ENCODE measurements at regions not wholly inside any gene's neighbourhood (a gene's known extent, or its start where the extent isn't known, plus 50 kb on each side); places are given as distances from the start of the nearest gene placed in this dataset.

- DNase-seq = no peak
Observed at GRCh38 chr14:76974365-76974764, 54.1 kb downstream of the IRF2BPL start.

DNA sequence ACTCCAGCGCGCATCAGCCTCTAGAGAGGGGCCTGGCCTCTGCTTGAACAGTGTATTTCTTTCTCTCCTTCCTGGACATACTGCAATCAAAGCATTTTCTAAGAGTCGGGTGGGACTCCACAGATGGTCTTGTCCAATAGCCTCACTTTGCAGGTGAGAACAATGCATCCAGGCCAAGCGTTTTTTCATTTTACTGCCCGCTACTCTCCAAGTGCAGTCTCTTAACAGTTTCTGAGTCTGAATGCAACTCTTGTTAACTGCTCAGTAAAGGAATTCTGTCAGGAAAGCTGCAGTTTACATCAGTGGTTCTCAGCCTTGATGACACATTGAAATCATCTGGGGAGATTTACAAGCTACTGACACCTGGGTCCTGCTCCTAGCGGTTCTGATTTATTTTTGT lies 57.0 kb downstream of the IRF2BPL start:
- DNase-seq = no peak

DNA sequence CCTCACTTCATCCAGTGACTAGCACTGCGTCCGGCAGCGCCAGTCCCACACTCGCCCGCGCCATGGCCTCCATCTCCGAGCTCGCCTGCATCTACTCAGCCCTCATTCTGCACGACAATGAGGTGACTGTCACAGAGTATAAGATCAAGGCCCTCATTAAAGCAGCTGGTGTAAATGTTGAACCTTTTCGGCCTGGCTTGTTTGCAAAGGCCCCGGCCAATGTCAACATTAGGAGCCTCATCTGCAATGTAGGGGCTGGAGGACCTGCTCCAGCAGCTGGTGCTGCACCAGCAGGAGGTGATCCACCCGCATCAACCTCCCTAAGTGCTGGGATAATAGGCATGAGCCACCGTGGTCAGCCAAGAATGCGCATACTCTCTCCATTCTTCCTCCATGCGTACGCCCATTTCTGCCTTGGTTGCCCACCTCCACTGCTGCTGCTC lies 59.9 kb downstream of the IRF2BPL start:
- DNase-seq = no peak

GRCh38 chr14:76967788-76968187 lies 60.7 kb downstream of the IRF2BPL start:
- no peak for DNase-seq

DNA sequence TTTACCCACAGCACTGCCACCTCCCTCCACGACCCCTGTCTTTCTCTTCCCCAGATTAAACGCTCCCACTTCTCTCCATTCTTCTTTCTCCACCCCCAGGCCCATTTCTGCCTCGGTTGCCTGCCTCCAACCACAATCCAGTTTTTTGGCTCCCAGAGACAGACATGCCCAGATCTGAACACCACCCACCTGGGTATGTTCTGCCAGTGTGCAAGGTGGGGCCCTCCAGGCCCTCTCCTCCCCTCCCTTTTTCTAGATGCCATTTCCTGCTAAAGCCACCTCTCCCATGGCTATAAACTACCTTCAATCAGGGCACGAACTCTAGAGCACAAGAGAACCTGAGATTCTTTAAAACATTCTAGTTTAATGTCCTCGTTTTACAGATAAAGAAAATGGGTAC lies 63.3 kb downstream of the IRF2BPL start:
- DNase-seq = no peak

- DNase-seq = no peak
Observed at GRCh38 chr14:76964695-76965094, 63.8 kb downstream of the IRF2BPL start.

DNA sequence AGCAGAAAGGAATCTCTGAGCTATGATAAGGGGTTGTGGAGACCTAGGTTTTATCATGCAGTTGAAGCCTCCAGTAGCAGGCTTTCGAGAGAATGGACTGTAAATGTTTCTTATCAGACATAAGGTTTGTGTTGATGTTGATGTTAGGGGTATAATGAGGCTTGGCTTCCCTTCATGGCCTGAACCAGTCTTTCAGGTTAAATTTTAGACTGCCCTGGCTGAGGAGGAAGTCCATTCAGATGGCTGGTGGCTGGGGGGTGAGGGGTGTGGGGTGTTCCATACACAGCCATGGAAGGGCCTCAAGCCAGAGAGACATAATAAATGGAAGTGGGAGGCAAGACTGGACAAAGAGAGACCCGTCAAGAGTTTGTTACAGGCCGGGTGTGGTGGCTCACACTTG lies 65.1 kb downstream of the IRF2BPL start:
- DNase-seq = no peak

GRCh38 chr14:76962303-76962660 lies 66.2 kb downstream of the IRF2BPL start:
- no peak for DNase-seq

DNA sequence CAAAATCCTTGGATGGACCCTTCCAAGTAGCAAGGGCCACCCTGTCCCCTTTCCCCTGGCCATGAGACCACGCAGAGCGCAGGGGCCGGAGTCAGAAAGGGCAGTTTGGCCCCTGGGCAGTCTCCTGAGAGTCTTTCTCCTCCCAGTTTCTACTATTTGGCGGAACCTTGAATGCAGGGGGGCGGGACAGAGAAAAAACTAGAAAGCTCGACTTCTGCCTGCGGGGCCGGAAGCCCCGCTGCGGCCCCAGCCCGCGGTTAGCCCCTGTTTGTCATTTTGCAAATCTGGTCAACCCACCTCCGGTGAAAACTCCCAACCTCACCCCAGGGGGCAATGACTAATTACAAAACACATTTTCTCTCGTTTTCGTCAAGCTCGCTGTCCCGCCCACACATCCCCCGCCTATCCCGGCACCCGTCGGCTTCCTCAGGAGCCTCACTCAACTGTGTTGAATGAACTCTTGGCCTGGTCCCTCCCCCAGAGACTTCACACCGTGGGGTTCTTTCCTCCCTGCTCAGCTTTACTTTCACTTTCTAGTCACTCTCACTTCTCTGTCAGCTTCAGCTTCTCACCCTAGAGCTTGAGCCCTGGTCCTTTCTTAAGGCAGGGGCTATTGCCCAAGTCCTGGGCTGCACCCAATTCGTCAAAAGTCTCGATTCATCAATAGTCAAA lies 66.7 kb downstream of the IRF2BPL start:
- no peak for DNase-seq

GRCh38 chr14:76958980-76959710 lies 69.4 kb downstream of the IRF2BPL start:
- no peak for DNase-seq

- no peak for DNase-seq
Observed at GRCh38 chr14:76958020-76958979, 70.2 kb downstream of the IRF2BPL start.

DNA sequence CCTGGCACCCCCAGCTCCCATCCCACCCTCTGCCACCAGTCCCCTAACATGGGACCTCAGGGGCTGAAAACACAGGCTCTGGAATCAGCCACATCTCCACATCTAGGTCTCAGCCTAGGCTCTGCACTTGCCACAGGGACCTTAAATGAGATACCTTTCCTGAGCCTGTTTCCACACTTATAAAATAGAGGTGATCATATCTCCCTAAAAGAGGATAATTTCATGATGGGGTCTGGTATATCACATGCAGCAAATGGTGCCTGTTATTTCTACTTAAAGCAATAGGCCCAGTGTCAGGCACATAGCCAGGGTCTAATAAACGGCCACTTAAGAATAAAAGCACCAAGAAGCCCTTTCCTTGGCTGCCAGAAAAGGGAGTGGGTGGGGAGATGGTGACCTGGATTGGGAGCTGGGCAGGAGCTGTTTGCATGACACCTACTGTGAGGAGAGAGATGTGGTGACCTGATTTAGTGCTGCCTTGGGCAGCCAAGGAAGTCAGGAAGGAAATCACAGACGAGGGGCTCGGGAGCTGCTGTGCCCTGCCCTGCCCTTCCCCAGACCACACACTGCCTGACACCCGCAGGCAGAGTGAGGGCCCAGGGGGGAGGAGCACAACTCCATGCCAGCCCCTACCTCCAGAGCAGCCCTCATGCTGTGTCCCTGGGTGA lies 71.2 kb downstream of the IRF2BPL start:
- DNase-seq = no peak

DNA sequence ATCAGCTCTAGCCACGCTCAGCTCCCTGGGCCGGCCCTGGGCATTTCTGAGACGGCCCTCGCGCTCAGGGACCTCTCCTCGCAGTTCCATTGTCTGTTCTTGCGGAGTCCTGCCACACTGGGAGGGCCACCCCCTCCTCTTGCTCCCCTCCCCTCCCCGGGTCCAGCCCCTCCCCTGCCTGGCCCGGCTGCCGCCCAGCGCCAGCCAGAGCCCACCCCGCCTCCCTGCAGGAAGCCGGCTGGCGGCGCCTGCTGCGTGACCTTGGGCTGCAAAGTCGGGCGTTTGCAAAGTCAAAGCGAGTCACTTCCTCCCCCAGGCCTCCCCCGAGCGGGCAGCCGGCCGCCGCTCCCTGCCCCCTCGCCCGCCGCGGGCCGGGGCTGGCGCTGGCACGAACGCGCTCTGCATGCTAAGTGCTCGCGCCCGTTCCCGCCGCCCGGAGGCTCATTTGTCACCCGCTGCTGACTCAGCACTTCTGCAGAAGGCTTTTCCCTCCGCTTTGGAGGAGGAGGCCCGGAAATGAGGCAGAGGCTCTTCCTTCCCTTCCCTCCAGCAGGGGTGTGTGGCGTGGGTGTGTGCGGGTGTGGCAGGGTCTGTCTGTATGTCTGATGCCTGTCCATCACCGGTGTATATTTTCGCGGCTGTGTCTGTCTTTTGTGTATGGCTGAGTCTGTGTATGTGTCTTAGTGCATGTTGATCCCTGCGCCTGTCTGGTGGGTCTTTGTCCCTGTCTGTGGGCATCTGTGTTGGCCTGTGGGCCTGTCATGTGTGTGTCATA lies 72.0 kb downstream of the IRF2BPL start:
- DNase-seq = peak; percentile 43

GRCh38 chr14:76955575-76956315 lies 72.8 kb downstream of the IRF2BPL start:
- DNase-seq = no peak

DNA sequence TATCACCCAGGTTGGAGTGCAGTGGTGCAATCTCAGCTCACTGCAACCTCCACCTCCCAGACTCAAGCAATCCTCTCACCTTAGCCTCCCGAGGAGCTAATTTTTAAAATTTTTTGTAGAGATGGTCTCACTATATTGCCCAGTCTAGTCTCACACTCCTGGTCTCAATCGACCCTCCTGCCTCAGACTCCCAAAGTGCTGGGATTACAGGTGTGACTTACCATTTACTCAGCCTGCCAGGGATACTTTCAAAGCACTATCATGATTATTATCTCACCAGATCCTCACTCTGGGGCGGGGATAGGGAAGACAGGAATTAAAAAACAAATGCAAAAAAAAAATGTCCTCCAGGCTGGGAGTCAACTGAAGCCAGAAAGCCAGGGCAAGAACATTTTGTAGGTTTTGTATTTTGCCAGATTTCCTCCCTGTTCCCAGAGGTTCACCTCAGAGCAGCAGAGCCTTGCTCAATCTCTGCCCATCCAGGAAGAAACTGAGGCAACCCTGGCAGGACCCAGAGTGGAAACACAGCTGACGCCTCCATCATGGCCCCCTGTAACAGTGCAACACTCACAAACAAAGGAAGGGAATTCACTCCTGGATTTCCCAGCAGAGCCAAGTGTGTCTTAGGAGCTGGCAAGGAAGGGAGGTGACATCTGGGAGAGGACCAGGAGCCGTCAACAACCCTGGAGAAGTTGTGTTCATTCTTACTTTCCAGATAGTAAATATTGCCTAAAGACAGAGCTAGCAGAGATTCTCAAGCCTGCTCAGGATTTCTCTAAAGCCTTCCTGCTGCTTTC lies 73.9 kb downstream of the IRF2BPL start:
- no peak for DNase-seq

- no peak for DNase-seq
Observed at GRCh38 chr14:76953311-76953945, 75.1 kb downstream of the IRF2BPL start.

GRCh38 chr14:76951166-76951565 lies 77.3 kb downstream of the IRF2BPL start:
- no peak for DNase-seq

- no peak for DNase-seq
Observed at GRCh38 chr14:76950055-76951020, 78.2 kb downstream of the IRF2BPL start.

- no peak for DNase-seq
Observed at GRCh38 chr14:76948976-76949375, 79.5 kb downstream of the IRF2BPL start.
